ENCODE measurements at regions not wholly inside any gene's neighbourhood (a gene's known extent, or its start where the extent isn't known, plus 50 kb on each side); places are given as distances from the start of the nearest gene placed in this dataset.

GRCh38 chr6:4564801-4565271 is 211.4 kb upstream of the CDYL start:
- H3K9me3 ChIP-seq (ENCODE audit: control insufficient read depth, low read length), result no peaks in the 10 kb centered on the region
- Mint-ChIP-seq H3K9me3 (no peaks in the 10 kb centered on the region), H3K4me3 (no peak overlapping the region), H3K27me3 (ENCODE audit: insufficient read depth) (no peaks in the 10 kb centered on the region), H3K36me3 (ENCODE audit: low read depth) (no peaks in the 10 kb centered on the region), H3K27ac (no peak overlapping the region), H3K4me1 (no peaks in the 10 kb centered on the region)
- H3K36me3 ChIP-seq (ENCODE audit: control insufficient read depth, insufficient read depth, low read length), result no peaks in the 10 kb centered on the region
- no peaks in the 10 kb centered on the region for H3K4me1 ChIP-seq (ENCODE audit: control insufficient read depth, insufficient read depth, low read length)
- peak overlapping the region; percentile 6 for H3K27ac ChIP-seq (ENCODE audit: low read depth, low read length)
- 85 to 91% methylated on average over 5 to 6 of the region's 6 CpGs for WGBS, 2 experiments (ENCODE audit: insufficient coverage in 1 of 2, insufficient read length in 1 of 2)
- no peak overlapping the region for H3K9ac ChIP-seq (ENCODE audit: extremely low read depth, low read length, poor library complexity, severe bottlenecking)
- H3K27me3 ChIP-seq (ENCODE audit: control insufficient read depth, insufficient read depth, low read length, poor library complexity, severe bottlenecking), result no peaks in the 10 kb centered on the region
- DNase-seq, result no peak
- H3K4me3 ChIP-seq (ENCODE audit: low read length), result no peak overlapping the region
- no peak for TF ChIP-seq CTCF (conservative IDR thresholded peaks at IDR 0.05)

DNA sequence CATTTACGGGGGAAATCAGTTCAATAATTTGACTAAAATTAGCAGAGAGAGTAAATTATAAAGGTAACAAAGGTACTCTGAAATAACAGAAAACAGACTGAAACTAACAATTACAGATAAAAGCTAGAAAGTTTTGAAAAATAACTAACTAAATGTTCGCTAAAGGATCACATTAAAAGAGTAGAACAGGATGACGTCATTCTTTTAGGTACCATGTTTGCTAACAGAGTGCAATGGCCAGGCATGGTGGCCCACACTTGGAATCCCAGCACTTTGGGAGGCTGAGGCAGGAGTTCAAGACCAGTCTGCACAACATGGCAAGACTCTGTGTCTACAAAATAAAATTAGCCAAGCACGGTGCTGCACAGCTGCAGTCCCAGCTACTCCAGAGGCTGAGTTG is 212.3 kb upstream of the CDYL start:
- Histone ChIP-seq H3K9ac (ENCODE audit: extremely low read depth, low read length, poor library complexity, severe bottlenecking) (no peak overlapping the region), H3K27ac (ENCODE audit: low read depth, low read length) (no peak overlapping the region), H3K36me3 (ENCODE audit: control insufficient read depth, insufficient read depth, low read length) (no peaks in the 10 kb centered on the region), H3K4me3 (ENCODE audit: low read length) (no peak overlapping the region), H3K4me1 (ENCODE audit: control insufficient read depth, insufficient read depth, low read length) (no peaks in the 10 kb centered on the region), H3K9me3 (ENCODE audit: control insufficient read depth, low read length) (no peaks in the 10 kb centered on the region), H3K27me3 (ENCODE audit: control insufficient read depth, insufficient read depth, low read length, poor library complexity, severe bottlenecking) (no peaks in the 10 kb centered on the region)
- no peak overlapping the region for H3K27ac Mint-ChIP-seq
- no peaks in the 10 kb centered on the region for H3K27me3 Mint-ChIP-seq (ENCODE audit: insufficient read depth)
- no peaks in the 10 kb centered on the region for H3K4me1 Mint-ChIP-seq
- H3K36me3 Mint-ChIP-seq (ENCODE audit: low read depth), result no peaks in the 10 kb centered on the region
- no peaks in the 10 kb centered on the region for H3K9me3 Mint-ChIP-seq
- TF ChIP-seq CTCF (conservative IDR thresholded peaks at IDR 0.05), result no peak
- 88 to 95% methylated on average over 3 to 4 of the region's 4 CpGs for WGBS, 2 experiments (ENCODE audit: insufficient coverage in 1 of 2, insufficient read length in 1 of 2)
- DNase-seq, result no peak
- H3K4me3 Mint-ChIP-seq, result no peak overlapping the region

DNA sequence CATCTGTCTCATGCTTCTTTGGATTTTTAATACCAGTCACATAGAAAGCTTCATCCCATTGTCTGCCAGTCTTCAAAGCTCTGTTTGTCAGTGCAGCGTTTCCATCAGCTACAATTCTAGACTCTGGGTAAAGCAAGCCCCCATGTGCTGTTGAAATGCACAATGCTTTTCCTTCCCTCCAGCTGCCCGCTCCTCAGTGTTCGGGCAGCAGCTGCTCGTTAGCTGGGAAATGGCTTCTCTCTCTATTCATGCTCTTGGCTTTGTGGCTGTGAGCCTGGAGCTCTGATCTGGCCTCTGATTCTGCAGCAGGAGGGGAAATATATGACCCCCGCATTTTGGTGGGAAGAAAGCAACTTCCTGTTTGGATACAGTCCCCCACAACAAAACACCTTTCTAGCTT is 213.0 kb upstream of the CDYL start:
- no peaks in the 10 kb centered on the region for H3K36me3 Mint-ChIP-seq (ENCODE audit: low read depth)
- no peak overlapping the region for H3K4me3 ChIP-seq (ENCODE audit: low read length)
- 84 to 94% methylated on average over 3 to 5 of the region's 5 CpGs for WGBS, 2 experiments (ENCODE audit: insufficient coverage in 1 of 2, insufficient read length in 1 of 2)
- no peak for TF ChIP-seq CTCF (conservative IDR thresholded peaks at IDR 0.05)
- H3K4me3 Mint-ChIP-seq, result no peak overlapping the region
- no peaks in the 10 kb centered on the region for H3K4me1 Mint-ChIP-seq
- no peaks in the 10 kb centered on the region for H3K9me3 Mint-ChIP-seq
- H3K4me1 ChIP-seq (ENCODE audit: control insufficient read depth, insufficient read depth, low read length), result no peaks in the 10 kb centered on the region
- no peaks in the 10 kb centered on the region for H3K27me3 Mint-ChIP-seq (ENCODE audit: insufficient read depth)
- H3K9ac ChIP-seq (ENCODE audit: extremely low read depth, low read length, poor library complexity, severe bottlenecking), result no peak overlapping the region
- H3K36me3 ChIP-seq (ENCODE audit: control insufficient read depth, insufficient read depth, low read length), result no peaks in the 10 kb centered on the region
- H3K27ac ChIP-seq (ENCODE audit: low read depth, low read length), result peak overlapping the region; percentile 44
- H3K27me3 ChIP-seq (ENCODE audit: control insufficient read depth, insufficient read depth, low read length, poor library complexity, severe bottlenecking), result no peaks in the 10 kb centered on the region
- no peak overlapping the region for H3K27ac Mint-ChIP-seq
- H3K9me3 ChIP-seq (ENCODE audit: control insufficient read depth, low read length), result no peaks in the 10 kb centered on the region
- DNase-seq, result no peak

Measured in endodermal cell (in vitro differentiated cells).